Right forelimb (tissue), 1 donor: ENCODE measurements at regions not wholly inside any gene's neighbourhood (a gene's known extent, or its start where the extent isn't known, plus 50 kb on each side); places are given as distances from the start of the nearest gene placed in this dataset.

Experiments
- DNase-seq: peaks from one replicate; pipeline ENCODE4 v3.0.0-alpha.2; 2018

GRCh38 chr1:90778486-90778885, 61.4 kb upstream of the BARHL2 start:
- no peak for DNase-seq

DNA sequence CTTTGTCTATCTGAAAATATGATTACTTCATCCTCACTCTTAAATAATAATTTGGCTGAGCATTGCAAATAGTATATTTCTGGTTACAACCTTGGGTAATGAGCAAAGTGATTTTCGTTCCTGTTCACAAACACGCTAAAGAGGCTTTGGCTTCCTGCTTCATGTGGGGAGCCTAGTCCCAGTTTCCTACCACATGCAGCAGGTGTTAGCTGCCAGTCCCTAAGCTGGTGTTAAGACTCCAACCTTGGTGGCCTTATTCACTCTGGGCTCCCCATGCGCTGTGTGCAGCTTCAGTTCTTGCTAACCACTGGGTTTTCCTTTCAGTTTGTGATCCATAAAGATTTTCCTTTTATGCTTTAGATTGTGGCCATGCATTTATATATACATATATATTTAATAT, 56.7 kb upstream of the BARHL2 start:
- no peak for DNase-seq

- no peak for DNase-seq
These were observed 51.7 kb upstream of the BARHL2 start for GRCh38 chr1:90768826-90769225.

- DNase-seq: no peak
These were observed 51.0 kb upstream of the BARHL2 start for GRCh38 chr1:90768098-90768497.
